IPS-15b (cell line): ENCODE measurements at regions not wholly inside any gene's neighbourhood (a gene's known extent, or its start where the extent isn't known, plus 50 kb on each side); places are given as distances from the start of the nearest gene placed in this dataset.

Source experiments
- H3K27me3 ChIP-seq: one replicate; pipeline ENCODE4 v1.6.1; 2013; ENCODE audit warnings: low read length; ENCODE audit not compliant: control insufficient read depth, insufficient read depth
- H3K36me3 ChIP-seq: one replicate; pipeline ENCODE4 v1.6.1; 2013; ENCODE audit warnings: low read length; ENCODE audit not compliant: control insufficient read depth, insufficient read depth
- H3K4me1 ChIP-seq: one replicate; pipeline ENCODE4 v1.6.1; 2013; ENCODE audit warnings: mild to moderate bottlenecking, low read length; ENCODE audit not compliant: control insufficient read depth, insufficient read depth
- H3K4me3 ChIP-seq: one replicate; pipeline ENCODE4 v1.5.1; 2013; ENCODE audit warnings: low read depth, low read length
- H3K9ac ChIP-seq: one replicate; pipeline ENCODE4 v1.6.1; 2013; ENCODE audit warnings: low read depth, mild to moderate bottlenecking, low read length
- H3K9me3 ChIP-seq: one replicate; pipeline ENCODE4 v1.6.1; 2013; ENCODE audit warnings: mild to moderate bottlenecking, low read length; ENCODE audit not compliant: control insufficient read depth, insufficient read depth

DNA sequence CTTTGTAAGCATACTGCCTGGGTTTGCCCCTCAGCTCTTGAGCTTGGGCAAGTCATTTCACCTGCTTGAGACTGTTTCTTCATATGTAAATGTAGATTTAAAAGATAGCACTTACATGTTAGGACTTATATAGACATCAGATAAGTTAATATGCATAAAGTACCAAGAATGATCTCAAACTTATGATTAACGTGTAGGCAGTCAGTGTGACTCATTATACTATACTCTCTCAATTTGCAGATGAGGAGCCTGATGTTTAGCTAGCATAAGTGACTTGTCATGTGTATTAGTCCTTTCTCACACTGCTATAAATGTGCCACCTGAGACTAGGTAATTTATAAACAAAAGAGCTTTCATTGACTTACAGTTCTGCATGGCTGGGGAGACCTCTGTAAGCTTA, 690.5 kb downstream of the KCNJ2 start:
- H3K27me3 ChIP-seq: no peaks in the 10 kb centered on the region
- H3K4me3 ChIP-seq: no peak overlapping the region
- no peak overlapping the region for H3K9ac ChIP-seq
- H3K36me3 ChIP-seq: peaks cover 3% of the 10 kb centered on the region
- no peaks in the 10 kb centered on the region for H3K4me1 ChIP-seq
- H3K9me3 ChIP-seq: peaks cover 2% of the 10 kb centered on the region

DNA sequence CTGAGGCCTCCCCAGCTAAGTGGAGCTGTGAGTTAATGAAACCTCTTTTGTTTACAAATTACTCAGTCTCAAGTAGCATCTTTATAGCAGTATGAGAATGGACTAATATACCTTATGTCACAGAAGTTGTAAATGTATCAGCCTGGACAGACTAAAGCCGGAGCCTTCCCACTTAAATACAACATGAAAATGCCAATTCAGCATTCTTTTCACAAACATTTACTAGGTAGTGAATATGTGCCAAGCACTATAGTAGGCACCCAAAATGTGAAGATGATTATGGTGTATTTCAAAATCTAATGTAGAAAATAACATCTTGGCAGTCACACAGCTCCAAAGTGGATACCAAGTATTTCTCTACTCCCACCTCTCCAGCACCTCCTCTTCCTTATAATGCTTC, 693.0 kb downstream of the KCNJ2 start:
- Histone ChIP-seq H3K9me3 (peaks cover 2% of the 10 kb centered on the region), H3K36me3 (peaks cover 3% of the 10 kb centered on the region), H3K4me3 (no peak overlapping the region), H3K27me3 (no peaks in the 10 kb centered on the region), H3K9ac (no peak overlapping the region), H3K4me1 (no peaks in the 10 kb centered on the region)

DNA sequence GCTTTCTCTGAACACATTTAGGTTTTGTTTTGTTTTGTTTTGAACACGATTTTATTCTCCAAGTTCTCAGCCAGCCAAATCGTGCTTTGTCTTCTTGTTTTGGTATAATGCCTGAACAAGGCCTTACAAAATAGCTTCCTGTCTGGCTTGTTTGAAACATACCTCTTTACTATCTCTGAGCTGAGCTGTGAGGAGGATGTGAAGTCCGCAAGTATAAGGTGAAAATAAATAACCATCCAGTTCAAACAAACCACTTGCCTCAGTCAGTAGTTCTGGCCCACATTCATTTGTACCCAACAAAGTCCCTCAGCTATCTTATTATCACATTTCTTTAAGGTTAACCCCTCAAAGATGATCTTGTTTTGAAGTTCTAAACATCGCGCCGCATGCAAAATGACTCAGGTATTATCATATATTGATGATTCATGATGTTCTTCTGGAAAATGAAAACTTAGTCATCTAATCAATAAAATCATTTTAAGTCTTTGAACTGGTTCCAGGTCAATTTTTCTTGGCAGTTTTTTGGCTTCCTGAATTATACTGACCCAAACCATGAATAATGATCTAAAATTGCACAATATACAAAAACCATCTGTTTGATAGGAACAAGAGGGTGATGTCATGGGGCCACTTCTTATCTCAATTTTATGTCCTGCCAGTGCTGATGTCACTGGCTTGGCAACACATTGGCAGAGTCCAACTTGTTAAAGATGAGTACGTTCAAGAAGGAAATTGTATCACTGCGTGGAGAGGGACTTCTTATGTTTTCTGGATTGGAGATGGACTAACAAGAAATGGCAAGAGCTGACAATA, 694.3 kb downstream of the KCNJ2 start:
- no peaks in the 10 kb centered on the region for H3K4me1 ChIP-seq
- peaks cover 2% of the 10 kb centered on the region for H3K9me3 ChIP-seq
- H3K27me3 ChIP-seq: no peaks in the 10 kb centered on the region
- peaks cover 3% of the 10 kb centered on the region for H3K36me3 ChIP-seq
- H3K9ac ChIP-seq: no peak overlapping the region
- H3K4me3 ChIP-seq: no peak overlapping the region

DNA sequence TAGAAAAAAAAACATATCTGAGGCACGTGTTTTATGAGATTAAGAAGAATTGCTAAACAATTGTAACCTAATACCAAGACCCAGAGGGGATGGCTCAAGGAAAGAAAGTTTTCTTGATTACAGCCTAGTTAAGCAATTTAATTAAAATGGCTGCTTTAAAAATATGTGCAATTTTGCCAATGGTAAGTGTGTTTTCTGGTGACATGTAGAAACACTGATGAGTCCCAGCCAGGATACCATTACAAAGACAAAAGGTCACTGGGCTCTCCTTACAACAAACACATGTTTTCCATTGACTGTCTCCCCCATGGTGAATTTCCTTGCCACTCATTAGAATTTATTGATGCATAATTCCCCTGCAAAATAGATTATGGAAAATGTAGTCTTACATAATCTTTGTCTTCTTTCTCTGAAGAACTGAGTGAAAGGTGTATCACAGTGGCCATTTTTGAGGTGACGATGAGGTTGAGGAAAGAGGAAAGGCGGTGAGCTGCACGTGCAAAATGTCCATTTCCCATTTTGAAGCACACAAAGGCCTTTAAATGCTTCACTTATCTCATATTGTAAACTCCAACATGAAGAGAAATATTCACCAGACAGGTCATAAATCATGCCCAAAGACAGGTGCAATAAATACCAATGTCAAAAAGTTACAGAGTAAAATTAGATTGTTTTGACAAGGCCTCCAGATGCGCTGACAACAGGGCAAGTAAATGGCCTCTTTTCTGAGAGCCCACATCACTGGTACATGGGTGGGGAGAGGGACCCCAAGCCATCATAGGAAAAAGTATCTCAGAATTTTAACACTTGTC, 696.9 kb downstream of the KCNJ2 start:
- no peaks in the 10 kb centered on the region for H3K27me3 ChIP-seq
- H3K9me3 ChIP-seq: peaks cover 2% of the 10 kb centered on the region
- H3K9ac ChIP-seq: no peak overlapping the region
- H3K4me1 ChIP-seq: peaks cover 11% of the 10 kb centered on the region
- peaks cover 3% of the 10 kb centered on the region for H3K36me3 ChIP-seq
- no peak overlapping the region for H3K4me3 ChIP-seq

DNA sequence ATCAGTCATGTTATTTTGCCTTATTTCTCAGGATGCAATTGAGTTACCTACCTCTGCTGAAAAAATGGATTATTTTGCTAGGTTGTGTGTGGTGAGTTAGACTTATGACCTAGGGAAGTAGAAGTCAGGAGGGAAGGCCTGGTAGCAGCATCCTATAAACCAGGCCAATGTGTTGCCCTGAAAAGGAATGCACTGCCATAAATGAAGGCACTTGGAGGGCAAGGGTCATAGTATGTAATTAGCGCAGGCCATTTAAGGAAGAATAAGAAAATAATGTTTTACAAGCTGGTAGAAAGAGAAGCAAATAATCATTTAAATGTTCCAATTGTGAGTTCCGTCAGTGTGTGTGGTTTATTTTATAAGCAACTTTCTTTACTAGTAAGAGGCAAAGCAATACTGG, 698.8 kb downstream of the KCNJ2 start:
- Histone ChIP-seq H3K9me3 (no peaks in the 10 kb centered on the region), H3K27me3 (no peaks in the 10 kb centered on the region), H3K4me1 (peaks cover 14% of the 10 kb centered on the region), H3K36me3 (no peaks in the 10 kb centered on the region), H3K9ac (no peak overlapping the region), H3K4me3 (no peak overlapping the region)

DNA sequence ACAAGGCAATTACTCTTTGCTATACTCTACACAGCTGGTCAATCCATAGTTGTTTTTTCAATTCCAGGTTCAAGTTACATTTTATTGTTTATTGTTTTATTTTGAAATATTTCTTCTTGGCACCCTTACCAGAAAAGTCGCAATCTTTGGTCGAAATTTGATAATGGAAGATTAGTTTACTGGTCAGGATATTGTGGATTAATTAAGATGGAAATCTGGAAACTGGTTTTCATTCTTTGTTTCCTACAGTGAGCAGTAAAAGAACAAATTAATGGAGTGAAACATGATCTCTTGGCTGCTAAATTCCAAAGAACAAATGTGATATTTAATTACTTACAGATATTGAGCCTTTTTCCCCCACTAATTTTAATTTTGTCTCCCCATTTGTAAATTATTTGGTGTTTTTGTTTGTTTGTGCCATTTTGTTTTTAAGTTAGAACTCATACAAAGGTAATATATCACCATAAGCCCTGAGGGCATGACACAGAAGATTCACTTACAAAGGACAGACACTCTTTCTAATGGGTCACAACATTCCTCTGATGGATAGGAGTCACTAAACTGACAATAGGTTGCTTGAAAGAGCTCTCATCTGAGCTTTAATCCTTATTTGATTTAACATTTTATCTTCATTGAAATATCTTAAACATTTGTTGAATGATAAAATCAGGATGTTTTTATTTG, 700.2 kb downstream of the KCNJ2 start:
- Histone ChIP-seq H3K9ac (no peak overlapping the region), H3K27me3 (no peaks in the 10 kb centered on the region), H3K36me3 (no peaks in the 10 kb centered on the region), H3K4me1 (peaks cover 14% of the 10 kb centered on the region), H3K4me3 (no peak overlapping the region), H3K9me3 (no peaks in the 10 kb centered on the region)

DNA sequence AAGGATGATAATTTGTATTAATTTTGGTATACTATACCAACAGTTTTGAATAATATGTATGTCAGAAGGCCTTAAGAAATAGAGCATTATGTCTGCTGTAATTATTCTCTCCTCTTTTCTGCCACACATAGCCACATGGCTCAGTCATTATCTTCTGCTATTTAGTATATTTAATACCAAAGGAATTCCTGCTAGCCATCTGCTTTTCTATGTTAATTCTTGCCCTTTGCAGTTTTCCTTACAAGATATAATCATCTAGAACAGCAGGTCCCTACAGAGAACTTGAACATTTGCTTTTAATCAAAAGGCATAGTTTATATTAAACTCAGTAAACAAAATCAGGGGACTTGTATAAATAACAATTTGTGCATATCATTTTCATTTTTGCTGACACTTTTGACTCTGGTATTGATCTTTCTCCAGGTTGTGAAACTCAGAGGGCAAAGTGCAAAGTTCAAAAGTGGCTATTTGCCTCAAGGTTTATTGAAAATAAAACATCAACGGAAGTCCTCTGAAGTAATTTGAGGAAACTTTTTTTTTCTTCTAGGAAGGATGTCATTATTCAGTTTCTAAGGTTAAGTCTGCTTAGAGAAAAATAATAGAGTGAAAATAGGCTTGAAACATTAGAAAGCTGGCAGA, 702.0 kb downstream of the KCNJ2 start:
- Histone ChIP-seq H3K4me3 (no peak overlapping the region), H3K4me1 (peaks cover 14% of the 10 kb centered on the region), H3K36me3 (no peaks in the 10 kb centered on the region), H3K9ac (no peak overlapping the region), H3K9me3 (no peaks in the 10 kb centered on the region), H3K27me3 (no peaks in the 10 kb centered on the region)

DNA sequence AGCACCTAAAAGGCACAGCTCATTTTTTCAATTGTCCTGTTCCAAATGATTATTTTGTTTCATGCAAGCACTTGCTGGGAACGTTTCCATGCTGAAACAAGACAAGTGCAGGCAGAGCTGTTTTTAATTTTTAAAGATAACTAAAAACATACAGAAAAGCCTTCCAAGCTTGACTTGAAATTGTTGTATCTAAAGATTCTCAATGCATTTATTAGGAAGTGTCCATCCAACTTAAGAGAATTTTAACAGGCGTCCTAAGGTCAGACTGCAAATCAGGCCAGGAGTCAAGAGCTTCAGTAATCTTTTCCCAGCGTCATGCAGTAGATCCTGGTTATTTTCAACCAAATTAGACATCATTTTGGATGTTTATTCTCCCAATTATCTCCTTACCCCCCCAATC, 702.8 kb downstream of the KCNJ2 start:
- peaks cover 14% of the 10 kb centered on the region for H3K4me1 ChIP-seq
- H3K4me3 ChIP-seq: no peak overlapping the region
- H3K27me3 ChIP-seq: no peaks in the 10 kb centered on the region
- no peak overlapping the region for H3K9ac ChIP-seq
- no peaks in the 10 kb centered on the region for H3K9me3 ChIP-seq
- H3K36me3 ChIP-seq: no peaks in the 10 kb centered on the region

DNA sequence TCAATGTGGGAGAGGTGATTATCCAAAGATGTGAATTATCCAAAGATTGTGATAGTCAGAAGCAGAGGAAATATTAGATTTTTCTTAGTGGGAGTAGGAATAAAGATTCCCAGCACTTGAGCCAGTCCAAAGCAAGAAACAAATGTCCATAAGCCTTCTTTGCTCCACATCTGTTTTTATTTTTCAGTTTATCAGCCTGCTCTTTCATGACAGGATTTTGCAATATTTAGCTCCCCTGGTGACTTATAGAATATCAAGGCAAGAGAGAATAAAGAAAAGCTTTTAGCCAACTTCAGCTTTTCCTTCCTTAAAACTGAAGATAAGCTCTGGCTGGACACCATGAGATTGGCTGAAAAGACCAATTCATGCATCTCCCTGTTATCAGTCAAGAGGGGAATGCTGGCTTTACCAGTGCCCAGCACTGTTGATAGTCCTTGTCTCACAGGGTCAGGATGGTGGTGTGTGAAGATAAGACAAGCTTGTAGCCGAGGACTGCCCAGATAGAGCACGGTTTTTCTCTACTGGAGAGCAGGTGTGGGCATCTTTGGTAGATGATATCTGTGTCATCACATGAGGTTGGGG, 706.5 kb downstream of the KCNJ2 start:
- H3K36me3 ChIP-seq: no peaks in the 10 kb centered on the region
- peaks cover 5% of the 10 kb centered on the region for H3K4me1 ChIP-seq
- H3K27me3 ChIP-seq: no peaks in the 10 kb centered on the region
- no peak overlapping the region for H3K4me3 ChIP-seq
- no peaks in the 10 kb centered on the region for H3K9me3 ChIP-seq
- no peak overlapping the region for H3K9ac ChIP-seq

DNA sequence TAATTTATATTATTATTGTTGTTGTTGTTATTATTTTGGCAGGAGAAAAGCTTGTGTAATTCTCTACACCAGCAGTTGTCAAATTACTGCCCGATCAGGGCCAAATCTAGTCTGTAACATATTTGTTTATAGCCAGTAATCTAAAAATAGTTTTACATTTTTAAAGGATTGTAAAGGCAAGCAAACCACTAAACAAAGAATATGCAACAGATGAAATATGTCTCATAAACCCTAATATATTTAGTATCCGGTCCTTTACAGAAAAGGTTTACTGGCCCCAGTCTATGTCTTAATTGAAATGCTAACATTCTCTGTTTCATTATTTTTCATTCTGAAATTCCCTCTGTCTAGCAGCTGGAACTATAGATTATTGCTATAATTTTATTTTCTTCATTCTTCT, 709.5 kb downstream of the KCNJ2 start:
- H3K9me3 ChIP-seq: no peaks in the 10 kb centered on the region
- H3K4me1 ChIP-seq: peaks cover 6% of the 10 kb centered on the region
- H3K9ac ChIP-seq: no peak overlapping the region
- no peak overlapping the region for H3K4me3 ChIP-seq
- H3K36me3 ChIP-seq: no peaks in the 10 kb centered on the region
- no peaks in the 10 kb centered on the region for H3K27me3 ChIP-seq

DNA sequence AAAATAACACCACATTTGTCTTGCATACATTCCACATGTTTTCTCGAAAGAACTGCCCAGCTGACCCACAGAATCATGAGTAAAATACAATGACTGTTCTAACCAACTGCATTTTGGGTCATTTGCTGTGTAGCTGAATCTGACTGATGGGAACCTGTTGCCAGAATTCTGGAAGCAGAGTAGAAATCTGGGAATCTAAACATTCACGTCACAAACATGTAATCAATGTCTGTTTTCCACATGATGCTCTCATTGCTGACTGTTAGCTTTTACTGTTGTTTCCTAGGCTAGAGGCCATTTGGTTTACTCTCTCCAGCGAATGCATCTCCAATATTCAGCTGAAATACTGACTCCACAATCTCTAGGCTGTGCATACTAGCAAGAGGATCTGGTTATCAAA, 710.1 kb downstream of the KCNJ2 start:
- Histone ChIP-seq H3K4me1 (peaks cover 6% of the 10 kb centered on the region), H3K36me3 (no peaks in the 10 kb centered on the region), H3K4me3 (no peak overlapping the region), H3K27me3 (no peaks in the 10 kb centered on the region), H3K9me3 (no peaks in the 10 kb centered on the region), H3K9ac (no peak overlapping the region)
